GM12891 (cell line): ENCODE measurements at regions not wholly inside any gene's neighbourhood (a gene's known extent, or its start where the extent isn't known, plus 50 kb on each side); places are given as distances from the start of the nearest gene placed in this dataset.

ENCODE experiments used
- PAX5 ChIP-seq: IDR thresholded peaks from 2 replicates; pipeline ENCODE4 v1.6.1; 2011; ENCODE audit warnings: low read length, moderate library complexity, mild to moderate bottlenecking; ENCODE audit not compliant: insufficient read depth, severe bottlenecking
- POLR2A ChIP-seq: IDR thresholded peaks from 2 replicates; pipeline ENCODE4 v1.6.1; 2011; ENCODE audit warnings: low read depth, low read length, control low read depth
- POLR2AphosphoS5 ChIP-seq: IDR thresholded peaks from 2 replicates; pipeline ENCODE4 v1.6.1; 2011; ENCODE audit warnings: low read depth, low read length, control low read depth
- POU2F2 ChIP-seq: IDR thresholded peaks from 2 replicates; pipeline ENCODE4 v1.6.1; 2011; ENCODE audit warnings: low read depth, mild to moderate bottlenecking, control low read depth, low read length, moderate library complexity
- SPI1 ChIP-seq: IDR thresholded peaks from 2 replicates; pipeline ENCODE4 v1.6.1; 2011; ENCODE audit warnings: low read depth, low read length, control low read depth
- TAF1 ChIP-seq: IDR thresholded peaks from 2 replicates; pipeline ENCODE4 v1.6.1; 2011; ENCODE audit warnings: low read depth, low read length, control low read depth

DNA sequence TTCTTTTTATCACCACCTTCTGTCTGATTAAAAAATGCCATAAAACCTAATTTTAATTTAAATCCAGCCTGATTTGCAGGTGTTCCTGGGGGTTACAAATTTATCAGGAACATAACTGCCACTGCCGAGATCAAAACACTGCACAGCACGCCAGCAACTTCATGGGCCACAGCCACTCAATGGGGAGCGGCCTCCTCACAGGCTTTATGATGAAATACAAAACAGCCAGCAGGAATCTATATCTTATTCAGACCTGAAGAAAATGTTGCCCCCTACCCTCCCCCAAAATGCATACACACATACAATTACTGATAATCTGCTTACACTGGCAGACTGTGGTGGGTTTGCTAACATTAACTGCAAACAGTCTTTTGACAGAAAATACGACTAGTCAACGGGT, 151.7 kb upstream of the POU5F2 start:
- TF ChIP-seq POLR2AphosphoS5 (no peak), TAF1 (no peak), POLR2A (no peak), SPI1 (no peak), POU2F2 (no peak), PAX5 (no peak)
